ENCODE measurements at regions not wholly inside any gene's neighbourhood (a gene's known extent, or its start where the extent isn't known, plus 50 kb on each side); places are given as distances from the start of the nearest gene placed in this dataset.
"Not testable (repeated sequence)": the region's sequence is repeated elsewhere in the genome, so short reads cannot be mapped to it uniquely, and the experiment has no call there.

DNA sequence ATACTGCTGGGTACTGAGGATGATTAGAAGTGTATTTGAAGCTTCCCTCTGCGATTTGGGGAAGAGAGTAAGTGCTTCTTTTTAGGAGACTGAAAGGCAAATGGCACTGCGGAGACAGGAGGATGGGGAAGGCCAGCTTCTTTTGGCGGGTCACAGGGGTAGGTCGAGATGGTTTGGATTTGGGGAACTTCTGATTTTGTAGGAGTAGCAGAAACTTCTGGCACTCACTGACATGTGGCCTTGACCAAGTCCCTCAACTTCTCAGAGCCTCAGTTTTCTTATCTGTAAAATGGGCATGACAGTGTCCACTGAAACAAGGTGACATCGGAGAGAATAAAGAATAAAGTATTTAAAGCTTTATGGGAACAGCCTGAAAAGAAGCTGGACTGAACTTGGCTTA is 59.8 kb upstream of the WDR11 start:
- no peak for DNase-seq (ENCODE audit: extremely low read depth, low read depth)
- TF ChIP-seq, protein P1, sequence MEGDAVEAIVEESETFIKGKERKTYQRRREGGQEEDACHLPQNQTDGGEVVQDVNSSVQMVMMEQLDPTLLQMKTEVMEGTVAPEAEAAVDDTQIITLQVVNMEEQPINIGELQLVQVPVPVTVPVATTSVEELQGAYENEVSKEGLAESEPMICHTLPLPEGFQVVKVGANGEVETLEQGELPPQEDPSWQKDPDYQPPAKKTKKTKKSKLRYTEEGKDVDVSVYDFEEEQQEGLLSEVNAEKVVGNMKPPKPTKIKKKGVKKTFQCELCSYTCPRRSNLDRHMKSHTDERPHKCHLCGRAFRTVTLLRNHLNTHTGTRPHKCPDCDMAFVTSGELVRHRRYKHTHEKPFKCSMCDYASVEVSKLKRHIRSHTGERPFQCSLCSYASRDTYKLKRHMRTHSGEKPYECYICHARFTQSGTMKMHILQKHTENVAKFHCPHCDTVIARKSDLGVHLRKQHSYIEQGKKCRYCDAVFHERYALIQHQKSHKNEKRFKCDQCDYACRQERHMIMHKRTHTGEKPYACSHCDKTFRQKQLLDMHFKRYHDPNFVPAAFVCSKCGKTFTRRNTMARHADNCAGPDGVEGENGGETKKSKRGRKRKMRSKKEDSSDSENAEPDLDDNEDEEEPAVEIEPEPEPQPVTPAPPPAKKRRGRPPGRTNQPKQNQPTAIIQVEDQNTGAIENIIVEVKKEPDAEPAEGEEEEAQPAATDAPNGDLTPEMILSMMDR (IDR thresholded peaks at IDR 0.05; ENCODE audit: low read depth, low read length): no peak

DNA sequence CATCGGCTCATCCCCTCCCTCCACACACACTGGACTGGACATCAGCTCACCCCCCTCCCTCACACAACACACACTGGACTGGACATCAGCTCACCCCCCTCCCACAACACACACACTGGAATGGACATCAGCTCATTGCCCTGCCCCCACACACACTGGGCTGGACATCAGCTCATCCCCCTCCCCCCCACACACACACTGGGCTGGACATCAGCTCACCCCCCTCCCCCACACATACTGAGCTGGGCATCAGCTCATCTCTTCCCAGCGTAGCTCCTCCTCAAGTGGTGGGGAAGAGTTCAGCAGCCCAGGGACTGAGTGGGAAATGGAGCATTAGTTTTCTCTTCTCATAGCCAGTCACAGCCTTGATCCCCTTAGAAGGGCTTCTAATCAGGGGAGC is 58.1 kb upstream of the WDR11 start:
- TF ChIP-seq, protein P1 (IDR thresholded peaks at IDR 0.05; ENCODE audit: low read depth, low read length): no peak
- no peak for DNase-seq (ENCODE audit: extremely low read depth, low read depth)

DNA sequence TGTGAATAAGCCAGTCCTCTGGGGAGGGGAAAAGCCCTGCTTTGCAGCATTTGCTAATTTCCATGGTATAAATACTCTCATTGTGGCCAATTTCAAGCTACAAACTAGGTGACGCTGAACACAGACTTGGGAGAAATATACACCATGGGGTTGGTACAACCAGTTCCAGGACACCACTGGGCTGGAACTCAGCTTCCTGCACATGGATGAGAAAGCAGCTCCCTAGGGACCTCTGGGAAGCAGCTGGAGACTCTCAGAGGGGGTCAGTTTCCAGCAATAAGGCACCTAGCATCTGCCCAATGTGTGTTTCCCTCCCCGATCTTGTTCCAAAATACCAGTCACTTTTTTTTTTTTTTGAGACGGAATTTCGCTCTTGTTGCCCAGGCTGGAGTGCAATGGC is 56.8 kb upstream of the WDR11 start:
- TF ChIP-seq, protein P1 (IDR thresholded peaks at IDR 0.05; ENCODE audit: low read depth, low read length): no peak
- DNase-seq (ENCODE audit: extremely low read depth, low read depth): no peak

DNA sequence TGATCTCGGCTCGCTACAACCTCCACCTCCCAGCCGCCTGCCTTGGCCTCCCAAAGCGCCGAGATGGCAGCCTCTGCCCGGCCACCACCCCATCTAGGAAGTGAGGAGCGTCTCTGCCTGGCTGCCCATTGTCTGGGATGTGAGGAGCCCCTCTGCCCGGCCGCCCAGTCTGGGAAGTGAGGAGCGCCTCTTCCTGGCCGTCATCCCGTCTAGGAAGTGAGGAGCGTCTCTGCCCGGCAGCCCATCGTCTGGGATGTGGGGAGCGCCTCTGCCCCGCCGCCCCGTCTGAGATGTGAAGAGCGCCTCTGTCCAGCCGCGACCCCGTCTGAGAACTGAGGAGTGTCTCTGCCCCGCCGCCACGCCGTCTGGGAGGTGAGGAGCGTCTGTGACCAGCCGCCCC is 52.9 kb upstream of the WDR11 start:
- not testable (repeated sequence) for DNase-seq (ENCODE audit: extremely low read depth, low read depth)

DNA sequence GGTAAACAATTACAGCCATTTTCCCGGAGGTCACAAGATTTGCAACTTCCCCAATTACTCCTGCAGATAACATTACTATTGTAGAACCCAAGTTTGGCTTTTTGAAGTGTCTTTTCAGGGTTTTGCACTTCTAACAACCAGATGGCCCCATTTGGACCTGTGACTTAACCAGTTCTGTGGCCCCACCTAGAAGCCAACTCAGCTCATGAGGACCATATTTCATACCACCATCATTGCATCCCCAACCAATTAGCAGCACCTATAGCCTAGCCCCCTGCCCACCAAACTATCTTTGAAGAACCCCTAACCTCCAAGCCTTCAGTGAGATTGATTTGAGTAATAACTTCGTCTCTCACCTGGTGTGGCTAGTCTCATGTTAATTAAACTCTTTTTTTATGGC is 51.3 kb upstream of the WDR11 start:
- DNase-seq (ENCODE audit: extremely low read depth, low read depth): no peak
- TF ChIP-seq, protein P1 (IDR thresholded peaks at IDR 0.05; ENCODE audit: low read depth, low read length): no peak

DNA sequence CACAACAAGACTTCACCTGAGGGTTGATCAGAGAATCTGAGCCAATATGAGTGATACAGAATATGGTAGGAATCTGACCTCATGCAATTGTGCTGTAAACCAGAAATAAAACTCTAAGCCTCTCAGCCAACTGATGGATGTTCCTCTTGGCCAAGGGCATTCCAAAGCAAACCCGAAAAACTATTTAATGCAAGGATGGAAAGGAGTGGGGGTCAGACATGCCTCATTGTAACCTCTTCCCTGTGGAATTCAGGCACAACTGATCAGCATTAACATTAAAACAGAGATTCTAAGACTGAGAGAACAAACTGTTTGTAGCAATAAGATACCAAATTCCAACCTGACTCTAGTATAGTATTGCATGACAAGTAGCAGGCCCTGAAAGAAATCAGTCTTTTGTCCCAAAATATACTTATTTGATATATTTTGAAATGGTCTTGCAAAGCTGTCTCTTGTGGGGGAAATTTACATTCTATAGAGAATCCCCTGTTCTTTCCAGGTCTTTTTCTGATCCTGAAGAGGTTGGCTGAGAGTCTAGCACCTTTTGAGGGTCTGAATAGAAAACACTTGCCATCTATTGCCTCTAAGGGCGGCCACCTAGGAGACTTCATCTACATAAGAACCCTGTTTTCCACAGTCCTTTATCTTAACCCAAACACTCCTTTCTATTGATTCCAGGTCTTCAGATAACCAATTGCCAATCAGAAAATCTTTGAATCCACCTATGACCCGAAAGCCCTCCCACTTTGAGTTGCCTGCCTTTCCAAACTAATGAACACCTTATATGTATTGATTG is 50.4 kb upstream of the WDR11 start:
- TF ChIP-seq, protein P1 (IDR thresholded peaks at IDR 0.05; ENCODE audit: low read depth, low read length): no peak
- no peak for DNase-seq (ENCODE audit: extremely low read depth, low read depth)

Measured in AG09319 (cell line).